Calu3 (cell line): ENCODE measurements at regions not wholly inside any gene's neighbourhood (a gene's known extent, or its start where the extent isn't known, plus 50 kb on each side); places are given as distances from the start of the nearest gene placed in this dataset.

Experiments used
- BruUV-seq: library from RNA; stranded (reverse); fragments of 400-500 nt; replicated peaks from 2 replicates; lab custom pipeline; 2021; lab: Mats Ljungman, UMichigan
- CTCF ChIA-PET: fragments of 300-600 bp; sonication (Branson Sonifier 250); formaldehyde crosslinking; loops from one replicate; lab custom pipeline; 2022; ENCODE audit warnings: antibody characterized with exemption; lab: Charles Lee
- DNase-seq: peaks from one replicate; pipeline ENCODE4 v3.0.0; 2022
- H3K27ac Mint-ChIP-seq: one replicate; pipeline ENCODE4 v1.8.0; 2022; ENCODE audit warnings: mixed read lengths; ENCODE audit not compliant: unreplicated experiment
- H3K27me3 Mint-ChIP-seq: one replicate; pipeline ENCODE4 v1.8.0; 2022; ENCODE audit warnings: mixed read lengths; ENCODE audit not compliant: unreplicated experiment
- H3K36me3 Mint-ChIP-seq: one replicate; pipeline ENCODE4 v1.8.0; 2022; ENCODE audit warnings: mild to moderate bottlenecking, moderate library complexity, mixed read lengths; ENCODE audit not compliant: insufficient read depth, unreplicated experiment
- H3K4me1 Mint-ChIP-seq: one replicate; pipeline ENCODE4 v1.8.0; 2022; ENCODE audit warnings: mild to moderate bottlenecking, low read depth, mixed read lengths; ENCODE audit not compliant: unreplicated experiment
- H3K4me3 Mint-ChIP-seq: one replicate; pipeline ENCODE4 v1.8.0; 2022; ENCODE audit warnings: mild to moderate bottlenecking, low read depth, moderate library complexity, mixed read lengths; ENCODE audit not compliant: unreplicated experiment
- H3K9me3 Mint-ChIP-seq: one replicate; pipeline ENCODE4 v1.8.0; 2022; ENCODE audit warnings: low read depth, mixed read lengths; ENCODE audit not compliant: unreplicated experiment
- CTCF ChIP-seq: fragments of 200-600 bp; IDR thresholded peaks from one replicate; pipeline ENCODE4 v1.8.0; 2022; ENCODE audit warnings: antibody characterized with exemption; ENCODE audit not compliant: unreplicated experiment
- intact Hi-C: fragments of 100-400 bp; cut with micrococcal nuclease; formaldehyde crosslinking; loops from one replicate; pipeline ENCODE4 v1.10.0; 2022; ENCODE audit not compliant: unreplicated experiment

- CTCF ChIA-PET, result no interaction called here
- H3K27ac Mint-ChIP-seq, result no peak overlapping the region
- peaks cover 20% of the 10 kb centered on the region for H3K9me3 Mint-ChIP-seq
- no peaks in the 10 kb centered on the region for H3K4me1 Mint-ChIP-seq
- no peaks in the 10 kb centered on the region for H3K27me3 Mint-ChIP-seq
- H3K36me3 Mint-ChIP-seq, result no peaks in the 10 kb centered on the region
- DNase-seq, result no peak
- no TSS peak for BruUV-seq
- H3K4me3 Mint-ChIP-seq, result no peak overlapping the region
- intact Hi-C loops, result no loop called here
- no peak for TF ChIP-seq CTCF
These were observed 280.4 kb upstream of the IRX2 start for GRCh38 chr5:3031733-3032378.

GRCh38 chr5:3030511-3031165, 279.2 kb upstream of the IRX2 start:
- intact Hi-C loops, result no loop called here
- Mint-ChIP-seq H3K27ac (no peak overlapping the region), H3K36me3 (no peaks in the 10 kb centered on the region), H3K9me3 (peaks cover 19% of the 10 kb centered on the region), H3K4me3 (no peak overlapping the region), H3K27me3 (no peaks in the 10 kb centered on the region), H3K4me1 (no peaks in the 10 kb centered on the region)
- CTCF ChIA-PET, result no interaction called here
- TF ChIP-seq CTCF, result no peak
- no TSS peak for BruUV-seq
- DNase-seq, result no peak

GRCh38 chr5:3029396-3029795, 277.9 kb upstream of the IRX2 start:
- TF ChIP-seq CTCF, result no peak
- Mint-ChIP-seq H3K4me1 (no peaks in the 10 kb centered on the region), H3K27ac (no peak overlapping the region), H3K27me3 (no peaks in the 10 kb centered on the region), H3K36me3 (no peaks in the 10 kb centered on the region), H3K4me3 (no peak overlapping the region), H3K9me3 (peaks cover 16% of the 10 kb centered on the region)
- DNase-seq, result no peak
- BruUV-seq, result no TSS peak
- intact Hi-C loops, result no loop called here
- CTCF ChIA-PET, result no interaction called here

GRCh38 chr5:3027866-3028635, 276.6 kb upstream of the IRX2 start:
- no peak overlapping the region for H3K27ac Mint-ChIP-seq
- no peaks in the 10 kb centered on the region for H3K27me3 Mint-ChIP-seq
- CTCF ChIA-PET, result no interaction called here
- intact Hi-C loops, result no loop called here
- no peak for TF ChIP-seq CTCF
- peaks cover 19% of the 10 kb centered on the region for H3K9me3 Mint-ChIP-seq
- no TSS peak for BruUV-seq
- DNase-seq, result no peak
- no peak overlapping the region for H3K4me3 Mint-ChIP-seq
- H3K4me1 Mint-ChIP-seq, result no peaks in the 10 kb centered on the region
- H3K36me3 Mint-ChIP-seq, result no peaks in the 10 kb centered on the region
